IPS DF 19.7 (cell line): ENCODE measurements at regions not wholly inside any gene's neighbourhood (a gene's known extent, or its start where the extent isn't known, plus 50 kb on each side); places are given as distances from the start of the nearest gene placed in this dataset.

ENCODE experiments used
- DNase-seq: peaks from one replicate; pipeline ENCODE4 v3.0.0-alpha.2; 2013; ENCODE audit warnings: low read depth, low spot score

- DNase-seq = no peak
Observed at GRCh38 chr15:77737238-77738037, 104.7 kb upstream of the LINGO1 start.

DNA sequence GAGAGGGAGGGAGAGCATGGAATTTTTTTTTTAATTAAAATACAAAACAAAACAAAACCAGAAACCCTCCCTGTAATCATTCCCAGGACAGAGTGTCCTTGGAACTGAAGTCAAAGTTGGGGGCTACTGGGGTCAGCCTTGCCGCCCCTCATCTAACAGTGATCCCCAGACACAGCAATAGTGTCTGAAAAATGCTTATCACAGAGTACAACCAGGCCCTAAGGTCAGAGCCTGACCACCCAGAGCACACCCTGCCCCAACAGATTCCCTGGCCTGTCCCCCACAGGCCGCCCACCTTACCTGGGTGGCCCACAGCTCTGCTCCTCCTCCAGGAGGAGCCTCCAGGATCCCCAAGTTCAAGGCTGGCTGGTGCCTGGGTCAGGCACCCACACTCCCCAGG, 101.6 kb upstream of the LINGO1 start:
- no peak for DNase-seq

DNA sequence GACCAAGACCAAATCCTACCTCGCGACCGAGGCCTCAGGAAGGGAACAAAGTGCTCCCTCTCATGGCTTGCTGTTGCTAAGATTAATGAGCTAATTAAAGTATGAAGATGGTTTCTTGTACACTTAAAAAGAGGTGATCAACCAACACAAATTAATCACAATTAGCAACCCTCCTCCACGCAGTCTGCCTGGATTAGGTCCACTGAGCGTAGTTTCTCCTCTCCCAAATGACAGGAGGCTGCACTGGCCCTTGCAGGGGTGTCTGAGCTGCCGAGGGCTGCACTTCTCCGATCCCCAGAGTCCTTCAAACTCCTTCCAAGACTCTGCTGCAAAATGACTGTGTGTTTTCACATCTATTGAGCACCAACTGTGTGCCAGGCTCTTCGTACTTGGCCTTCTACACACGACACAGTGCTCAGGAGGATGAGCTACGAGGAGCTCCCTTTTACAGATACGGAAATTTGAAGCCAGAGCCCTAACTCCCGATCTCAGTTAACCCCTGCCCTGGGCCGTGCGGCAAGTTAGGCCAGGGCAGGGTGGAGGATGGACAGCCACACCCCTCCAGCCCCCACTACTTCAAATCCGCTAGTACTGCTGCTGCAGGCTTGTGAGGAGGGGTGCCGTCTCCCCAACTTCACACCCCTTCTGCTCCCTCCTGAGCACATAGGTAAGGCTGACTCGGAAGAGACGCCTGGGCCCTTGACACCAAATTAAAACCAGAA, 101.0 kb upstream of the LINGO1 start:
- DNase-seq = no peak

DNA sequence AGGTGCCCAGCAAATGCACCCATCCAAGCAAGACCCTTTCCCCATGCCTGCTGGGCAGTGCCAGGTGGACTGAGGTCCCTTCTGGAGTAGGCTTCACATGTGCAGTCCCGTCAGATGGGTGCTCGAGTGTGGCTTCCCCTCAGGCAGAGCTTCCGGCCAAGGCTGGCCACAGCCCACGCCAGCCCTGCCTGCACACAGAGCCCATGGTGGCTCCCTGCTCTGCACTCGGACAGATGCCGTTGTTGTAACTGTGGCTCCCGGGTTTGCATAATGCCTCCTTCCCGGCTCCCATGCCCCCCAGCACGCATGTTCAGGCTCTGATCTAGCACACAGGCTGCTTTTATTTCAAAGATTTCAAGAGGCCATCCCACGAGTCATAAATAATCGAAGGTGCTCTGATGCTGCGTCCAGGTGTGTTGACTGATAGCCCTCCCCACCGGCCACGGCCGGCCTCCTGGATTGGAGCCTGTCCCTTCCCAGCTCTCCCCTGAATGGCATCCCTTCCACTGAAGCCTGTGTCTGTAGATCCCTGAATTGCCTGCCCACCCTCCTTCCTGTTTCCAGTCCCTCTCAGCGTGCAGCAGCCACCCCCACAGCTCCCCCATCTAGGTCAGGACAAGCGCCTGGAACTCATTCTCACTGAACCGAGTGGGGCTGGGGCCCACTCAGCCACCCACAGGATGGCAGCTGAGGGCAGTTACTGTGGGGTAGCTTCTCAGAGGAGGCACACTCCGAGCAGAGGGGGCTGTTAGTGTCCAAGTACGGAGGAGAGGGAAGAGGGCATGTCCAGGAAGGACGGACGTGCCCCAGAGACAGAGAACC, 100.0 kb upstream of the LINGO1 start:
- DNase-seq = no peak

GRCh38 chr15:77731945-77732344, 99.2 kb upstream of the LINGO1 start:
- no peak for DNase-seq

DNA sequence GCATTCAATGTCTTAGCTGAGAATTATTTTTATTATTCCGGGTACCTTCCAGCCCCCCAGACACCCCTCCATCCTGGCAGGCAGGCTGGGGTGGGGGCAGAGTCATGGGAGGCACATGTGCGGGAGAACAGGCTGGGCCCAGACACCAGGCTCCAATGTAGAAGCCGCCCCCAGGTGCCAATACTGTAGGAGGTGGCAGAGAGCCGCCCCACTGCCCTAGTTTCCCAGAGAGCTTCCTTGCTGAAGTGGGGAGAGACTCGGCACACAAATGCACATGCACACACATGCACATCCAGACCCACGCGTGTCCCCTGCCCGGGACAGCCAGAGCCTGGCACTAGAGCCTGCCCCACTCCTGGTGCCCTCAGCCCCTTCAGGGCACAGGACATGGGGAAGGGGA, 98.4 kb upstream of the LINGO1 start:
- DNase-seq = no peak

- no peak for DNase-seq
Observed at GRCh38 chr15:77727635-77728304, 95.1 kb upstream of the LINGO1 start.

GRCh38 chr15:77724715-77725114, 92.0 kb upstream of the LINGO1 start:
- DNase-seq = no peak

- no peak for DNase-seq
Observed at GRCh38 chr15:77723756-77724155, 91.0 kb upstream of the LINGO1 start.

DNA sequence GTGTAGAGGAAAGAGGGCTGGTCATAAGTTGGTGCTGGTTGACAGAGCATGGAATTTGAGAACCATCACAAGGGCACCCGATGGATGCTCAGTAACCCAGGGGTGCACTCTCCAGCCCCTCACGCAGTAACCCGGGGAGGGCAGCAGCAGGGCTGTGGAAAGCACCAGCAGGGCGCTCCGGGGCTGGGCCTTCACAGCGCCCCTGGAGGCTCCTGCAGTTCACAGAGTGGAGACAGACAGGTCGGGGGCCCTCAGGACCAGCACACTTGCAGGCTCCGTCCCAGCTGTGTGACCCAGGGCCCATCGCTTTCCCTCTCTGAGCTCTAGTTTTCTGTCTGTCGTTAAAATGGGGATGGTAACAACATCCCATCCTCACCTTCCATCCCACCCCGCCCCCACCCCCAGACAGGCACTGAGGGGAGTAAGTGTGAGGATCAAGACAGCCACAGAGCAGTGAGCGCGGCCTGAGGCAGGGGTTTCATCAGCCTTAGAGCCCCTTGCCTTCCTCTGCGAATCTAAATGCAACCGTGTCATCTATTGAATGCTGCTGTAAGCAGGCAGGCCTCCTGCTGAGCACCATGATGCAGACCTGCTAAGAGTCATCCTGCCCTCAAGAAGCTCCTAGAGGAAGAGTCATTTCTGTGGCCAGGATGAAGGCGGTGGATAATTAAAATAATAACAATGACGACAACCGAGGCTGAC, 90.2 kb upstream of the LINGO1 start:
- no peak for DNase-seq

- DNase-seq = no peak
Observed at GRCh38 chr15:77721963-77722362, 89.3 kb upstream of the LINGO1 start.

- DNase-seq = no peak
Observed at GRCh38 chr15:77720655-77721054, 87.9 kb upstream of the LINGO1 start.

DNA sequence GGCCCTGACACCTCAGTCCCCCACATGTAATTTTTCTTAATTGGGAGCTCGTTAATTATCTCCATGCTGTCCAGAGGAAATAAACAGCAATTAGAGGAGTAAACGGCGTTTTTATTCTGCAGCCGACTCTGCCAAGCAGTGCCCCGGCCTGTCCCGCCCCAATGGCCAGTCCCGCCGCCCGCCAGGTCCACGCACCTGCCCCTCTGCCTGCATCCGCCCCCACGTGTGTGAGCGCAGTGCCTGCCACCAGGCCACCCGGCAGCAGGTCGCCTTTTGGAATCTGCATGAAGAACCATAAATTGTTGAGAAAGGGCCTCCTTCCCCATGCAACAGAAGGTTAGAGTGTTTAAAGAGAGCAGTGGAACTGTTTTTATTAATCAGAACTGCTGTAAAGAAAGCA, 87.5 kb upstream of the LINGO1 start:
- no peak for DNase-seq

DNA sequence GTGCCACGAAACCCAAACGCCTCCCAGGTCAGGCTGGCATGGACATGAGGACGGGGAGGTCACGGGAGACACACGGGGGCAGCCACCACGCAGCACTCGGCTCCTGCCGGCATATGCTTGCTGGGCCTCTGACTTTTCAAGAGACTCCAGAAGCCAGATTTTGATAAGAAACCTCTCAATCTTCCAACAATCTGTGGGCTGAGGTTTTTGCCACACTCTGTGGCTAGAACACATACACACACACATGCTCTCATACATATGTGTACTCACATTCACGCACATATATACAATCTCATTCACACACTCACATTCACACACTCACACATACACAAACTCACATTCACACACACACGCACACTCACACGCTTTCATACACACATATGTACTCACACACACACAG, 86.7 kb upstream of the LINGO1 start:
- DNase-seq = no peak

GRCh38 chr15:77717333-77717990, 84.8 kb upstream of the LINGO1 start:
- no peak for DNase-seq

- no peak for DNase-seq
Observed at GRCh38 chr15:77716632-77717332, 84.1 kb upstream of the LINGO1 start.

GRCh38 chr15:77715860-77716259, 83.1 kb upstream of the LINGO1 start:
- DNase-seq = no peak

- no peak for DNase-seq
Observed at GRCh38 chr15:77715051-77715450, 82.3 kb upstream of the LINGO1 start.

GRCh38 chr15:77714555-77714954, 81.8 kb upstream of the LINGO1 start:
- DNase-seq = no peak

DNA sequence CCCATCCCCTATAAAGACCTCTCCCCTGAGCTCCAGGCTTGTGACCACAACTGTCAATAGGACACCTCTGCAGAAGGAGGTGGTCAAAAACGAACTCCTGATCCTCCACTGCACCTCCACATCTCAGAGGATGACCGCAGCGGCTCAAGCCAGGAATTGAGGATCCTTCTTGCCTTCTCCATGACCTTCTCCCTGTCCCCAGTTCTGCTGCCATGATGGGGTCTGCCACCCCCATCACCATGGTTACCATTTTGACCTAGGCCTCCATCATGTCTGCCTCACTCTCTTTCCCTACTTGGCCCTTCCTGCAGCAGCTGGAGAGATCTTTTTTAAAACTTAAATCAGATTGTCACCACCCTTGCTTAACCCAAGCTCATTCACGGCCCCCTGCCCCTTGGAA, 81.3 kb upstream of the LINGO1 start:
- no peak for DNase-seq
